ENCODE measurements at regions not wholly inside any gene's neighbourhood (a gene's known extent, or its start where the extent isn't known, plus 50 kb on each side); places are given as distances from the start of the nearest gene placed in this dataset.

DNA sequence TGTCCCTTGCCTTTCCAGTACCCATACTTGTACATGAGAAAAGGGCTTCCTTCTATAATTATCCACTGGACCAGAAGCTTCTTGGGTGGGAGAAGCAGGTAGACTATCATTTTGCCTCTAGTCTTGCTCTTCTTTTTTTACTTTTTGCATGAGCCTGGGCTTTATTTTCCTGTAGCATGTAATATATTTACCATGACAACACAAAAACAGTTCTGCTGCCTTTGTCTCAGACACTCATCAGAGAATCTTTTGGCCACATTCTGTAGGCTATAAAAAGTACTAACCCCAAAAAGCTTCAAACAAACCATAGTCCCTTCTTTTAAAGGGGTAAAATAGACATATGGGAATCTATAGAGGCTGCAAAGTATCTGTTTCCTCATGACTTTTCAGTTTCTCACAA is 339.2 kb upstream of the PIK3R1 start:
- TF ChIP-seq, protein P1, sequence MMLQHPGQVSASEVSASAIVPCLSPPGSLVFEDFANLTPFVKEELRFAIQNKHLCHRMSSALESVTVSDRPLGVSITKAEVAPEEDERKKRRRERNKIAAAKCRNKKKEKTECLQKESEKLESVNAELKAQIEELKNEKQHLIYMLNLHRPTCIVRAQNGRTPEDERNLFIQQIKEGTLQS (IDR thresholded peaks at IDR 0.05; ENCODE audit: borderline replicate concordance, extremely low read depth, low read depth, low read length): no peak
- TF ChIP-seq EZH2 (IDR thresholded peaks at IDR 0.05; ENCODE audit: borderline replicate concordance, control insufficient read depth, low read depth, low read length) (no peak), POLR2A (IDR thresholded peaks at IDR 0.05; ENCODE audit: low read depth, low read length) (no peak), LARP7 (IDR thresholded peaks at IDR 0.05) (no peak), TCF12 (IDR thresholded peaks at IDR 0.05; ENCODE audit: low read depth, low read length) (no peak)
- TF ChIP-seq, protein P2, sequence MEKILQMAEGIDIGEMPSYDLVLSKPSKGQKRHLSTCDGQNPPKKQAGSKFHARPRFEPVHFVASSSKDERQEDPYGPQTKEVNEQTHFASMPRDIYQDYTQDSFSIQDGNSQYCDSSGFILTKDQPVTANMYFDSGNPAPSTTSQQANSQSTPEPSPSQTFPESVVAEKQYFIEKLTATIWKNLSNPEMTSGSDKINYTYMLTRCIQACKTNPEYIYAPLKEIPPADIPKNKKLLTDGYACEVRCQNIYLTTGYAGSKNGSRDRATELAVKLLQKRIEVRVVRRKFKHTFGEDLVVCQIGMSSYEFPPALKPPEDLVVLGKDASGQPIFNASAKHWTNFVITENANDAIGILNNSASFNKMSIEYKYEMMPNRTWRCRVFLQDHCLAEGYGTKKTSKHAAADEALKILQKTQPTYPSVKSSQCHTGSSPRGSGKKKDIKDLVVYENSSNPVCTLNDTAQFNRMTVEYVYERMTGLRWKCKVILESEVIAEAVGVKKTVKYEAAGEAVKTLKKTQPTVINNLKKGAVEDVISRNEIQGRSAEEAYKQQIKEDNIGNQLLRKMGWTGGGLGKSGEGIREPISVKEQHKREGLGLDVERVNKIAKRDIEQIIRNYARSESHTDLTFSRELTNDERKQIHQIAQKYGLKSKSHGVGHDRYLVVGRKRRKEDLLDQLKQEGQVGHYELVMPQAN (conservative IDR thresholded peaks at IDR 0.05): no peak
